ENCODE measurements at regions not wholly inside any gene's neighbourhood (a gene's known extent, or its start where the extent isn't known, plus 50 kb on each side); places are given as distances from the start of the nearest gene placed in this dataset.
"Not testable (repeated sequence)": the region's sequence is repeated elsewhere in the genome, so short reads cannot be mapped to it uniquely, and the experiment has no call there.

DNA sequence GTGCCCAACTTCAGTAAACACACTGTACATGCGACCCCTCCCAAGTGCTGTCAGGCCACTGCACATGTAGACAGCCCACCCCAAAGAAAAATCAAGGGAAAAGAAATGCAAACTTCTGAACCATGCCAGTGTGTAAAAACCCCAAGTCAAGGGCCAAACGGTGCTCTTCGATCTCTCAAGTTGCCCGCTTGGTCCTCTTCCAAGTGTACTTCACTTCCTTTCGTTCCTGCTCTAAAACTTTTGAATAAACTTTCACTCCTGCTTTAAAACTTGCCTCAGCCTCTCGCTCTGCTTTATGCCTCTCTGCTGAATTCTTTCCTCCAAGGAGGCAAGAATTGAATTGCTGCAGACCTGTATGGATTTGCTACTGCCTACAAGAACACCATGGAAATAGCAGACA, 600.7 kb downstream of the KCTD12 start:
- DNase-seq (no peak), ATAC-seq (no peak)

DNA sequence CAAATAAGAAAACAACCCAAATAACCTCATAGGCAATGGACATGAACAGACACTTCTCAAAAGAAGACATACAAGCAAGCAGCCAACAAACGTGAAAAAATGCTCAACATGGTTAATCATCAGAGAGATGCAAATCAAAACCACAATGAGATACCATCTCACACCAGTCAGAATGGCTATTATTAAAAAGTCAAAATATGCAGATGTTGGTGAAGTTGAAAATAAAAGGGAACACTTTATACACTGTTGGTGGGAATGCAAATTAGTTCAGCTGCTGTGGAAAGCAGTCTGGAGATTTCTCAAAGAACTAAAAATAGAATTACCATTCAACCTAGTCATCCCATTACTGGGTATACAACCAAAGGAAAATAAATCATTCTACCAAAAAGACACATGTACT, 606.4 kb downstream of the KCTD12 start:
- not testable (repeated sequence) for ATAC-seq, DNase-seq

DNA sequence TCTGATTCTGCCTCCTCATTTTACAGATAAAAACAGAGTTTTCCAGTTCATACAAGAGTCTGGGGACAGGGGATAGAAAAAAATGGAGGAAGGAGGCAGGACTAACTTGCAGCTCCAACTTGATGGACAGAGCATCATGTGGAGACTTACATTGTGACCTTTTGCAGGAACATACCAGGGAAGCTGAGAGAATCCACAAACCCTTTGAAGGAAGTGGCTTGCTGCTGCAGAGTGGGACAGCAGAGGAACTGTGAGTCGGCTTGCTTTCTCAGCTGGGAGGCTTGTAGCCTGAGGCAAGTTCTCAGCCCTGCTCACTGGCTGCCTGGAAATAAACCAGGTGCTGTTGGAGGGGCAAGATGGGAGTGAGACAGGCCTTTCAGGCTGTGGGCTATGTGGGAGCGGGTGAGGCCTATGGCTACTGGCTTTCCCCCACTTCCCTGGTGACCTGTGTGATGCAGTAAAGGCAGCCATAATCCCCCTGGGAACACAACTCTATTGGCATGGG, 614.4 kb downstream of the KCTD12 start:
- ATAC-seq (no peak), DNase-seq (no peak)

DNA sequence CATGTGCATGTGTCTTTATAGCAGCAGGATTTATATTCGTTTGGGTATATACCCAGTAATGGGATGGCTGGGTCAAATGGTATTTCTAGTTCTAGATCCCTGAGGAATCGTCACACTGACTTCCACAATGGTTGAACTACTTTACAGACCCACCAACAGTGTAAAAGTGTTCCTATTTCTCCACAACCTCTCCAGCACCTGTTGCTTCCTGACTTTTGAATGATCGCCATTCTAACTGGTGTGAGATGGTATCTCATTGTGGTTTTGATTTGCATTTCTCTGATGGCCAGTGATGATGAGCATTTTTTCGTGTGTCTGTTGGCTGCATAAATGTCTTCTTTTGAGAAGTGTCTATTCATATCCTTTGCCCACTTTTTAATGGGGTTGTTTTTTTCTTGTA, 617.9 kb downstream of the KCTD12 start:
- ATAC-seq: not testable (repeated sequence)

DNA sequence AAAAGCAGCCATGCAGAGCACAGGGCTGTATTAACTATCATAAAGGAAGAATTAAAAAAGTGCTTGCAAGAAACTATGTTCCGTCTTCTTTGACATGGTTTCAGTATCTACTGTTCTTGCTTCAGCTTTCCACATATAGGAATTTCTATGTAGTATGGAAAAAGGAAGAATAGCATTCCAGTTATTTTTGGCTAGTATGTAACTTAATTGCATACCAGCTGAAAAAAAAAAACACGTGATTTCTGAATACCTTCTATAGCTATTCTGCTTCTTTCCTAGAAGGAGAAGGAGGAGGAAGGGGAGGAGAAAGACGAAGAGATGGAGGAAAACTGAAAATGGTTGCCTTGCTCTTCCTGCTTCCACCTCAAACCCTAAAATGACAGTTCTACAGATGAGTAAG, 619.0 kb downstream of the KCTD12 start:
- DNase-seq (no peak), ATAC-seq (no peak)

More for the DNA sequence above, 617.9 kb downstream of the KCTD12 start:
- DNase-seq: not testable (repeated sequence)

DNA sequence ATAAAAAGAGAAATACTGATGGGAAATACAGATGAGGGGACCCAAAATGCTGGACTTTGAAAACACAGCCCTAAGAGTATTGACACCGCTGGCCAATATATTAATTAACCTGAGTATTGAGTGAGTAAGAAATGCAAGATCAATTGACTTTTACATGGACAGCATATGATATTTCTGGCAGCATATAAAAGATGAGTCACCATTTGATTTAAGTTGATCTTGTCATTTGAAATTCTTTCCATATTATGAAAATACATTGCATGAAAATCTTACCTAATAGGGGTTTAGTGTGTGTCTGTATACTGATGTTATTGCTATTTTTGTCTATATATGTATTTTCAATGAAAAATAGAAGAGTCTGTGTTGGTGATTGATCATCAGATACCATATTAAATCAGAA, 619.6 kb downstream of the KCTD12 start:
- ATAC-seq (no peak), DNase-seq (no peak)

DNA sequence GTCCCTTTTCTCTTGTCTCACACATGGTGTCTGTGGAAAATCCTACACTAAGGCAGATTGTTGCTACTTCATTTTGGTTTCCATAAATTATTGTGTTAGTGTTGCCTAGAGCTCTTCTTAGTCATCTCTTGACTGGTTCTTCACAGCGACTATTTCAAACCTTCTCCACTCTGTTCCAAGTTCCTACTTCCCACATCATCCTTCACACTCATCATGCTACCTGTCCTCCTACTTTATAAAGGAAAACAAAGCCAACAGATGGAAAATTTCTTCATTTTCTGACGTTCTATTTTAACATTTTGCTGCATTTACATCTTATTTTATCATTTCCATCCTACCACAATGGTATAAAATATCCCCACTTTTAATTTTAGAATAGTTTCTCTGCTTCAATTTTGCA, 614.1 kb downstream of the LMO7 start:
- DNase-seq (no peak), ATAC-seq (no peak)

DNA sequence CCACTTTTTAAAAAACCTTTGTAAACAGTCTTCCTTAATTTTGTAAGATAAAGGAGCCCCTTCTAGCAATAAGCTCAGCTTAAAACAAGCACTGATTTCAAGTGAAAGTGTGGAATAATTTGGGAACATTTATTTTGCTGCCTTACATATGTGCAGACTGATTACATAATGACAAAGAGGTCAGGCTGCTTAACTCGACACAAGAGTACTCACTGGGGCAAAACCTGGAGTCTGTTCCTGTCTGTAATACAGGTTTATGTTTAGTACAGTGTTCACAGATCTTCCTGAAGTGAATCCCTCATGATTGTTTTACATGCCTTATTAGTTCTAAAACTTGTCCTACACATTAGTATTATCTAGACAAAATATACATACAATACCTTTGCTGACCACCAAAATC, 609.8 kb downstream of the LMO7 start:
- ATAC-seq (no peak), DNase-seq (no peak)

DNA sequence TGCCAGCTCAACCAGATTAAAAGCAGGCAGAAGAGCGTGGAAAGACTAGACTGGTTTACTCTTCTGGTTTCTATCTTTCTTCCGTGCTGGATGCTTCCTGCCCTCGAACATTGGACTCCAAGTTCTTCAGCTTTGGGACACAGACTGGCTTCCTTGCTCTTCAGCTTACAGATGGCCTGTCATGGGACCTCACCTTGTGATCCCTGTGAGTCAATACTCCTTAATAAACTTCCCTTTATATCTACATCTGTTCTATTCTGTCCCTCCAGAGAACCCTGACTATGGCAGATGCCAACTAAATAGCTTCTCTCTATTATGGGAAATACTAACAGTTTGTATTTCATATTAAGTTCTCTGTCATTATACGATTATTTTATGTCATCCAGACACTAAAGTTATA, 609.1 kb downstream of the LMO7 start:
- DNase-seq (no peak), ATAC-seq (no peak)

DNA sequence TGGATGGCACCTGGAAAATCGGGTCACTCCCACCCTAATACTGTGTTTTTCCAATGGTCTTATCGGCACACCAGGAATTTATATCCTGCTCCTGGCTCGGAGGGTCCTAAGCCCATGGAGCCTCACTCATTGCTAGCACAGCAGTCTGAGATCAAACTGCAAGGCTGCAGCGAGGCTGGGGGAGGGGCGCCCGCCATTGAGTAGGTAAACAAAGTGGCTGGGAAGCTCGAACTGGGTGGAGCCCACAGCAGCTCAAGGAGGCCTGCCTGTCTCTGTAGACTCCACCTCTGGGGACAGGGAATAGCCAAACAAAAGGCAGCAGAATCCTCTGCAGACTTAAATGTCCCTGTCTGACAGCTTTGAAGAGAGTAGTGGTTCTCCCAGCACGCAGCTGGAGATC, 607.0 kb downstream of the LMO7 start:
- not testable (repeated sequence) for ATAC-seq, DNase-seq

DNA sequence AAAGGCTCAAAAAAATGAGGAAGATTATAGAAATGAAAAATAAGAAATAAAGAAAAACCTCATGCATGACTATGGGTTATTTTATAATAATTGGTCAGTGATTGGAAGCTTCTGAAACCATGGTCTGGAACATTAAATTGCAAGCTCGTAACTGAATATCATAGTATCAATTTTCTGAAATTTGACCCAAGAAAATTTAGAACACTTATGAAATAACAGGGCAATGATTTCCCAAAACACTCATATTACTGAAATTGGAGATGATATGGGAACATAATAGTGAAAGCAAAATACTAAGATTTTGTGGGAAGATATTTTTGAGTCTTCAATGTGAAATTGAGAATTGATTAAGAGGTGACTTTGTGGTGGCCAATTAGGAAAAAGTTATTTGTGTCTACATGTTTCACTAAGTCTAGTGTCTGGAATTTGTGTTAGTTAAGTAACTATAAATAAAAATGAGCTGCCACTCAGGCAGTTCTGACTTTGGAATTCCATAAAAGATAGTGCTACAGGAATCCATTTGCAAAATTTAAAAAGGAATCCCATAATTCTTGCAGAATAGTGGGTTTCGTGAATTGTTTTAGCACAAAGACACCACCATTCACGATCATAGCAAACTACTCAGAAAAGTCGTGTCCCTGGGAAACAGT, 603.0 kb downstream of the LMO7 start:
- ATAC-seq: no peak

DNA sequence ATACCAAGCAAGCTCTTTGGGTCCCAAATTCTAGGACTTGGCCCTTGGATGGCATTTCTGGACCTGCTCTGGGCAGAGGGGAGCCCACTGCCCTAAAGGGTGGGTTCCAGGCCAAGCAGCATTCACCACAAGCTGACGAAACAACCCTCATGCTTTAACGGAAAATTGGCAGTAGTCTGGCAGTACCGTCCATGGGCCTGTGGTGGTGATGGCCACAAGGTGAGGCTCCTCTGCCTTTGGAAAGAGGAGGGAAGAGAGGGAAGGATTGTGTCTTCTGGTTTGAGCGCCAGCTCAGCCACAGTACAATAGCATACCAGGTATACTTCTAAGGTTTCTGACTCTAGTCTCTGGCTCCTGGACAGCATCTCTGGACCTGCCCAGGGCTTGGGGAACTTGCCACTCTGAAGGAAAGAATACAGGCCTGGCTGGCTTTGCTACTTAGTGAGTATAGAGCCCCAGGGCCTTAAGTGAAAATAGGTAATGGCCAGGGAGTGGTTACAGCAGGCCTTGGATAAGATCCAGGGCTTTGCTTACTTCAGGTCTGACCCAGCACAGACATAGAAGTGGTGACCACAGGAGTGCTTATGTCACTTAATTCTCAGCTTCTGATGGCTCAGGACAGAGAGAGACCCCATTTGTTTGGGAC, 595.5 kb downstream of the LMO7 start:
- no peak for ATAC-seq

More for the DNA sequence above, 603.0 kb downstream of the LMO7 start:
- DNase-seq: no peak

DNA sequence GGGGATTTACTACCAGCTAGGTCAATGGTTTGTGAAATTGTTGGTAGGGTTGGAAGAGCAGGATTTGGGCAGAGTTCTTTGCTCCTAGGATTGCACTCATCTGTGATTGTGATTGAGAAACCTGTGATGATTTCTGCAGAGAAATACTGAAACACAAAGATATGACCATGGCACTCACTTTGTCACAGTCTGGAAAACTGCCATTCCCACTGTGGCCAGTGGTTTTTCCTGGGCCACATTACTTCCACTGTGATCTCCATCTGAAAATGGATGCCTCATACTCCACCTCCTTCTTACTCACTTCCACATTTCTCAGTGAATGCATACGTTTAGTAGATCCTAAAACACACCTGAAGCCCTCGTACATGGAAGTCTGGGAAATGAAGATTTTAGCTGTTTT, 593.2 kb downstream of the LMO7 start:
- DNase-seq: no peak
- ATAC-seq: no peak

More for the DNA sequence above, 595.5 kb downstream of the LMO7 start:
- no peak for DNase-seq

DNA sequence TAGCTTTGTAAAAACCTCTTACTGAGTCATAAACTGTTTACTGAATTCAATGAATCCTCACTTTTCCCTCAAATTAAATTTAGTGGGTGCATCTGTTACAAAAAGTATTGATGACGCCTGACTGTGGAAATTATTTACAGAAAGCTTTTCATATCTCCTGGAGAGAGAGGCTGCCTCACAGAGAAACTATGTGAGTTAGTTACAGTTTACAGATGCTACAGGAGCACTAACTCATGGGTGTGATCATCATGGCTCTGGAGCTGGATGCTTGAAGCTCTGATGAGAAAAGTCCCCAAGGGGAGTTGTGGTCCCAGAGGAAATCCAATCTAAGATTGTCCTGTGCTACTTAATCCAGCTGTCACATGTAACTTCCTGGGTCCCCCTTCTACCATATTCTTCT, 590.8 kb downstream of the LMO7 start:
- no peak for ATAC-seq

DNA sequence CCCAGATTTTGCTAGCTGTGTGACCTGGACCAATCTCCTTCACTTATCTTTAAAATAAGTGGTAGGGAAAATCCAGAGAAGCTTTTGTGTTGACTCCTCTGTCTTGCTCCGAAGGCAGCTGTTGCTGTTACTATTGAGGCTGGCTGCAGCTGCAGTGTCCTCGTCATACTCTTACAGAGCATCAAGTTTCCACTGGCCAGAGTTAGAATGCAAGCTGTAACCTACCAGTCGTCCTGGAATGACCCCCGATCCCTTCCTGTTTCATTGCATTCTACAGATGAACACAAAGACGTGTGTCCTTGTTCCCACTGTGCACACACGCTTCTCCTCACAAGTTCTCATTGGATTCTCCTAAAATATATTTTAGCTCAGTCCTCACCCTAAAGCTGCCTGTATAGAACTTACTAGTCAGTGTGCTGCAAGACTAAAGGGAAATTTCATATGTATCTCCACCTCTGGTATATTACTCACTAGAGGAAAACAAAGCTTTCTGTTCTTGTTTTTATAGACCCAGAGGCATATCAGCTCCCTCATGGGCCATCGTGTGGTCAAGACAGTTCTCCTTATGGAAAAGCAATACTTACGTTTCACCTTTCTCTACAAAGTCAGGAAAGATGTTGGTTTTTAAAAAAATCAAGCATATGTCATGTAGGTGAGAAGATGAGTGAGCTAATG, 589.8 kb downstream of the LMO7 start:
- ATAC-seq (no peak), DNase-seq (no peak)

More for the DNA sequence above, 590.8 kb downstream of the LMO7 start:
- no peak for DNase-seq

DNA sequence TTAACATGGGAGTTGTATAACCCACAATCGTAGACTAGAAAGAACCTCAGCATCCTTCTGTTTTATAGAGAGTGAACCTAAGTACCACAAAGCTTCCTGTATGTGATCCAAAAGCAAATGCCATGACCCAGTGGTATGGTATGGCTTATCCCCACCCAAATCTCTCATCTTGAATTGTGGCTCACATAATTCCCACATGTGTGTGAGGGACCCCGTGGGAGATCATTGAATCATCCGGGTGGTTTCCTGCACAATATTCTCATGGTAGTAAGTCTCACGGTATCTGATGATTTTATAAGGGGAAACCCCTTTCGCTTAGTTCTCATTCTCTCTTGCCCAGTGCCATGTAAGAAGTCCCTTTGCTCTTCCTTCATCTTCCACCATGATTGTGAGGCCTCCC, 587.9 kb downstream of the LMO7 start:
- ATAC-seq (no peak), DNase-seq (no peak)

DNA sequence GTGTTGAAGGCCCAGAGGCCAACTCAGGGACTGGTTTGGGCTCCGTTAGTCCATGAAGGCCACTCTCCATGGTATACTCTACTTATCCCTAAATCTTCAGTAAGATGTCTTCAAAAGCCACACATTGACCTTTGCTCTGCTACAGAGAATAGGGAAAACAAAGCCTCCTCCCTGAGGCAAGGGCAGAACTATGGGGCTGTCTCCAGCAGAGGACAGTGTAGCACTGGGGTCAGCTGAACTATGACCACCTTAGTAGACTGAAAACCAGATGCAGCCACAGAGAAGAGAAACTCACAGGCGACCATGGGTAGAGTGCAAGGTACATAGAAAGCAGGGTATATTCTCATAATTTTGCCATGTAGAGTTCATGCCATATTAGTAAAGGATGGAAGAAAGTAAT, 587.4 kb downstream of the LMO7 start:
- no peak for DNase-seq
- no peak for ATAC-seq

DNA sequence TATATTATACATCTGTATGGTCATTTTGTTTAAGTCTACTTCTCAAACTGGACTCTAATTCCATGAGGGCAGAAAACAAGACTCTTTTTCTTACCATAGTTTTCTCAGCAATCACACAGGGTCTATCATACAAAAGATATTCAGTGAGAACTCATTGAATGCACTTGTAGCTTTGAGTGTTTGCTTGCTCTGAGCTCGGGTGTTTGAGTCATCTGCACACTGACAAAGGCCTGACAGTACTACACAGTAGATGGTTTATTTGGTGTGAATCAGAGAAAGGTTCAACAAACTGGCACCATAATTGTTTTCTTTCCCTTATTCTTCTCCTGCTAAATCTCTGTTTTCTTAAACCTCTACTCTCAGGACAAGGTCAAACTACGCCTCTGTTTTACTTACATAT, 586.4 kb downstream of the LMO7 start:
- DNase-seq: no peak
- ATAC-seq: no peak

DNA sequence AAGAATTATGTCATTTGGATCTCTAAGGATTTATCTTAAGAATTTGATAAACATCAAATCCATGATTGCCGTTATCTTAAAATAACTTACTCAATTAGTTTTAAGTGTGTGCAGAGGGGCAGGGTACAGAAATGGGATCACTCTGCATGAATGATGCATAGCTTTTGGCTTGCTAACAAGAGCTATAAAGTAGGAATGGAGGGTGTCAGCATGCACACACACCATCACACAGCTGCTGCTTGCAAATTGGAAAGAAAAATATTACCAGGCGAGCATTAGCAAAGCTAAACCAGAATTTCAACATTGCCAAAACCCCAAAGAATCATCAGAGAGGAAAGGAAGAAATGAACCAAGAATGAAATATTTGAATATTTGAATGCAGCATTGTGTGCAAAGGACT, 580.6 kb downstream of the LMO7 start:
- DNase-seq (no peak), ATAC-seq (no peak)

DNA sequence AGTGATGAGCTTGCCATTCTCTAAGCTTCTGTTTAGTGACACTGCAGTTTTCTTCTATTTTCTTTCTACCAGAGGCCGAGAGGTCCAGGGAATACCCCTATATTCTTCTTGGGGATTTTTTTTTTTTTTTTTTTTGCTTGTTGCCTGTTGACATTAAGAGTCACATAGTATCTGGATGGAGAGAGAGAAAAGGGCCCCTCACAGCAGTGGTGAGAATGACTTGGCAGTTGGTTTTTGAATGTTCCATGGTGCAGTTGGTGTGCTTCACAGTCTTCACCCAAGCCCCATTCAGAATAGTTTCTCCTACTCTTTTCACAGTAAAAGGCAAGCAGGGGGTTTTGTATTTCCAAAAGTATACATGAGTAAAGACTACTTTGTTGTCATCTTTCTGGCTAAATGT, 577.9 kb downstream of the LMO7 start:
- DNase-seq (no peak), ATAC-seq (no peak)

DNA sequence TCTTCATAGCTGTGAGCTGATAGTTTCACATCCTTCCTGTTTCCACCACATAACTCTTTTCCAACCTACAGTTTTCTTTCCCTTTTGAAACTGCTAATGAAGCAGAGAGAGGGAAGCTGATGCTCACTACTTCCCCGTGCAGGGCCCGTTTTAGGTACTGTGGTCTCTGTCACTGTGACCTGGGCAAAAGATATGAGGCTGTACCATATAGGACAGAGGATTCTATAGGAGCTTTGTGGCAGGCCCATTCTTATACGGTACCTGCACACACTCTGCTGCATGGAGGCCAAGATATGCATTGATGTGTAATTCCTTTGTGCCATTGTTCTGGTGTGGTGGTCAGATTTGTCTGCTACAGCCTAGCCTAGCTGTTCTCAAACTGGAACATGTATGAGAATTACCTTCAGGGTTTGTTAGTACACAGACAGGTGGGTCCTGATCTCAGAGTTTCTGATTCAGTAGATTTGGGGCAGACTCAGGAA, 577.3 kb downstream of the LMO7 start:
- DNase-seq: no peak
- no peak for ATAC-seq

DNA sequence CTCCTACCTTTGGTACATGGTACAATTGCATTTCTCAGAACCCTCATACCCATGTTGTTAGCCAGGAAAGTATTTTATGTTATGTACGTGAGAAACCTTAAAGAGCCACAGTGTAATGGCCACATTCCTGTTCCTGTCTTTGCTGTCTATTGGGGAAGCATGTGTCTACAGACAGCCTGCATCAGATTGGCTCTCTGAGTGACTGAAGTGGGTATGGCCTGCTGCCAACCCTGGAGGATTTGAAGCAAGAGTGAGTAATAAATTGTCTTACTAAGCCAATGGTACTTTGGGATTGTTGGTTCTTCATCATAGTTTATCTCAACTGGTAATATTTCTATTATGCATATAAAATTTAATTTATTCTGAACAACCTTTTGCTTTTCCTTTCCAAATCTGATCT, 574.1 kb downstream of the LMO7 start:
- ATAC-seq: no peak
- no peak for DNase-seq

DNA sequence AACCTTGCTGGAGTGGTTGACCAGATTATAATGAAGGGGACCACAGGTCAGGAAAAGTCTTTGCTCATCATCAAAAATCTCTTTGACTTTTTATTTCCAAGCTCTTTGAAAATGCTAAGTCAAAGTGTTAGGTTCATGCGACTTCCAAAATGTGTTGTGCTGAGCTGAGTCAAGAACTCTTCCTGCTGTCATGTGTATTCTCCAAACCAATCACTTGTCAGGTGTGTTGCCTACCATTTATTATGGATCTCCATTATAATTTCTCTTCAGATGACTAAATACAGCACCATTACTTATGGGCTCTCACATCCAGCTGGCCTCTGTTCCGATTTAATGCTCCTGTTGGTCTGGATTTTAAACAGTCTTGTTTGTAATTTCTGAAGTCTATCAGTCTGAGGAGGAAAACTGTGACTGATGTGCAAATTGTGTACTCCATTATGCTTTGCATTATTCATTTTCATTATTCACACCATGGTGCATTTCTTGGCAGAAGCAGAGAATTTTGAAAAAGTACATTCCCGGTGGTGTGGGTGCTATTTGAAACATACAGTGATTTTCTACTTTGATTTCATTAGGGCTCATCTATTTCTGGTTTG, 562.5 kb downstream of the LMO7 start:
- ATAC-seq (no peak), DNase-seq (no peak)

Data from stimulated activated naive CD8-positive, alpha-beta T cell treated with anti-CD3 and anti-CD28 coated beads, Interleukin-15, Interleukin-2, amounts not matched to agents 100 U/mL and 50 U/mL, for 24 hours (primary cell).